ENCODE measurements at regions not wholly inside any gene's neighbourhood (a gene's known extent, or its start where the extent isn't known, plus 50 kb on each side); places are given as distances from the start of the nearest gene placed in this dataset.

DNA sequence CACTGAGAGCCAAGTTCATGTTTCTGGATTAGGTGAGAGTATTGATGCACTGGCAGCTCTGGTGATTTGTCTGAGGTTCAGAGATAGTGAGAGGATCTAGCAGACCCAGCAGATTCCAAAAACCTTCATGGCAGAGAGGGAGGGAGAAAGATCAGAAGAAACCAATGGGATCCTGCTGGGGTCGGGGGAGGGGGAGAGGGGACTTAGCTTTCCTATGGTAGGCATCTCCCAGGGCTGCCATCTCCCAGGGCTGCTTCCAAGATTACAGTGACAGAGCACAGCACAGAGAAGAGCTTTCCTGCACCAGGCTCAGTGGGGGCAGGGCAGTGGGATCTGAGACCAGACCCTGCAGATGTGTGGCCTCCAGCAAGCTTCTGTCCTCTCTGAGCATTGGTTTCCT is 76.8 kb upstream of the GDF10 start:
- BruUV-seq (replicated peaks), result no TSS peak
- intact Hi-C loops (cut with micrococcal nuclease; ENCODE audit: unreplicated experiment), result no loop called here
- no peaks in the 10 kb centered on the region for H3K36me3 Mint-ChIP-seq (ENCODE audit: insufficient read depth, unreplicated experiment)
- H3K27ac Mint-ChIP-seq (ENCODE audit: unreplicated experiment), result no peak overlapping the region
- H3K27me3 Mint-ChIP-seq (ENCODE audit: unreplicated experiment), result peaks cover 95% of the 10 kb centered on the region
- H3K4me3 Mint-ChIP-seq (ENCODE audit: low read depth, unreplicated experiment), result no peak overlapping the region
- H3K9me3 Mint-ChIP-seq (ENCODE audit: low read depth, unreplicated experiment), result peaks cover 2% of the 10 kb centered on the region
- no peaks in the 10 kb centered on the region for H3K4me1 Mint-ChIP-seq (ENCODE audit: low read depth, unreplicated experiment)
- no peak for DNase-seq
- CTCF ChIA-PET, result no interaction called here
- TF ChIP-seq, protein P1, sequence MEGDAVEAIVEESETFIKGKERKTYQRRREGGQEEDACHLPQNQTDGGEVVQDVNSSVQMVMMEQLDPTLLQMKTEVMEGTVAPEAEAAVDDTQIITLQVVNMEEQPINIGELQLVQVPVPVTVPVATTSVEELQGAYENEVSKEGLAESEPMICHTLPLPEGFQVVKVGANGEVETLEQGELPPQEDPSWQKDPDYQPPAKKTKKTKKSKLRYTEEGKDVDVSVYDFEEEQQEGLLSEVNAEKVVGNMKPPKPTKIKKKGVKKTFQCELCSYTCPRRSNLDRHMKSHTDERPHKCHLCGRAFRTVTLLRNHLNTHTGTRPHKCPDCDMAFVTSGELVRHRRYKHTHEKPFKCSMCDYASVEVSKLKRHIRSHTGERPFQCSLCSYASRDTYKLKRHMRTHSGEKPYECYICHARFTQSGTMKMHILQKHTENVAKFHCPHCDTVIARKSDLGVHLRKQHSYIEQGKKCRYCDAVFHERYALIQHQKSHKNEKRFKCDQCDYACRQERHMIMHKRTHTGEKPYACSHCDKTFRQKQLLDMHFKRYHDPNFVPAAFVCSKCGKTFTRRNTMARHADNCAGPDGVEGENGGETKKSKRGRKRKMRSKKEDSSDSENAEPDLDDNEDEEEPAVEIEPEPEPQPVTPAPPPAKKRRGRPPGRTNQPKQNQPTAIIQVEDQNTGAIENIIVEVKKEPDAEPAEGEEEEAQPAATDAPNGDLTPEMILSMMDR (IDR thresholded peaks at IDR 0.05; ENCODE audit: unreplicated experiment), result no peak

DNA sequence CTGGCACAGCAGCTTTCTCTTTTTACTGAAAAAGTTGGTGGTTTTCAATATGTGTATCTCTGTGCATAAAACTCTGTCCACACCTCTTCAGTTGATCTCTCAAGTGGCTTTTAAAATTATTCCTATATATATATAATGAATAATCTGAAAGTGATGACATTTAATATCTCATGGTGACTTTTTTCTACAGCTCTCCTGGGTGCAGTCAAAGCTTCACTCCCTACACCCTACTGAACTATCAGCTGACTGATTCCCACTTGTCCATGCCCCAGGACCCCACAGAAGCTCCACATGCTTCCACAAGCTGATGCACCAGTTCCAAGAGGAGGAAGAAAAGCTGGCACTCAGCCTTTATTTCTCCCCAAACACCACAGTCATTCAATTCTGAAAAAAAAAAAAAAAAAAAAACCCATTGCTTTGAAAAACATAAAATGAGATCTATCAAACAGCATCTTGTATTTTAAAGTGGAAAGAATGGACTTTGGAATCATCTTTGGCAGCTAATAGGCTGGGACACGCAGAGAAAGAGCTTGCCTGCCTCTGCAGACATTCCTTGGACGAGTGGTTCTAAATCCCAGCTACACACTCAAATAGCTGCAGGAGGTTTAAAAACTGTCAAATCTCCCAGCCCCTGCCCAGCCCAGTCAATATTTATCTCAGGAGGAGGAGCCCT is 75.3 kb upstream of the GDF10 start:
- TF ChIP-seq, protein P1 (IDR thresholded peaks at IDR 0.05; ENCODE audit: unreplicated experiment), result no peak
- no peaks in the 10 kb centered on the region for H3K4me1 Mint-ChIP-seq (ENCODE audit: low read depth, unreplicated experiment)
- no TSS peak for BruUV-seq (replicated peaks)
- no peak overlapping the region for H3K27ac Mint-ChIP-seq (ENCODE audit: unreplicated experiment)
- H3K27me3 Mint-ChIP-seq (ENCODE audit: unreplicated experiment), result peaks cover 95% of the 10 kb centered on the region
- H3K4me3 Mint-ChIP-seq (ENCODE audit: low read depth, unreplicated experiment), result no peak overlapping the region
- peaks cover 2% of the 10 kb centered on the region for H3K9me3 Mint-ChIP-seq (ENCODE audit: low read depth, unreplicated experiment)
- intact Hi-C loops (cut with micrococcal nuclease; ENCODE audit: unreplicated experiment), result no loop called here
- no peak for DNase-seq
- H3K36me3 Mint-ChIP-seq (ENCODE audit: insufficient read depth, unreplicated experiment), result no peaks in the 10 kb centered on the region
- CTCF ChIA-PET, result interaction anchor here (0.7 to 1.2 kb wide), 3 partner anchors 32 to 177 kb away, joined by 3 to 4 read pairs (median 3); no protein-coding TSS in a partner anchor

- no peaks in the 10 kb centered on the region for H3K36me3 Mint-ChIP-seq (ENCODE audit: insufficient read depth, unreplicated experiment)
- H3K27ac Mint-ChIP-seq (ENCODE audit: unreplicated experiment), result no peak overlapping the region
- DNase-seq, result no peak
- BruUV-seq (replicated peaks), result no TSS peak
- CTCF ChIA-PET, result interaction anchor here (0.7 to 1.2 kb wide), 3 partner anchors 33 to 178 kb away, joined by 3 to 4 read pairs (median 3); no protein-coding TSS in a partner anchor
- intact Hi-C loops (cut with micrococcal nuclease; ENCODE audit: unreplicated experiment), result no loop called here
- no peaks in the 10 kb centered on the region for H3K4me1 Mint-ChIP-seq (ENCODE audit: low read depth, unreplicated experiment)
- H3K9me3 Mint-ChIP-seq (ENCODE audit: low read depth, unreplicated experiment), result peaks cover 2% of the 10 kb centered on the region
- TF ChIP-seq, protein P1 (IDR thresholded peaks at IDR 0.05; ENCODE audit: unreplicated experiment), result no peak
- H3K4me3 Mint-ChIP-seq (ENCODE audit: low read depth, unreplicated experiment), result no peak overlapping the region
- H3K27me3 Mint-ChIP-seq (ENCODE audit: unreplicated experiment), result peaks cover 97% of the 10 kb centered on the region
These were observed 74.6 kb upstream of the GDF10 start for GRCh38 chr10:47225219-47225927.

DNA sequence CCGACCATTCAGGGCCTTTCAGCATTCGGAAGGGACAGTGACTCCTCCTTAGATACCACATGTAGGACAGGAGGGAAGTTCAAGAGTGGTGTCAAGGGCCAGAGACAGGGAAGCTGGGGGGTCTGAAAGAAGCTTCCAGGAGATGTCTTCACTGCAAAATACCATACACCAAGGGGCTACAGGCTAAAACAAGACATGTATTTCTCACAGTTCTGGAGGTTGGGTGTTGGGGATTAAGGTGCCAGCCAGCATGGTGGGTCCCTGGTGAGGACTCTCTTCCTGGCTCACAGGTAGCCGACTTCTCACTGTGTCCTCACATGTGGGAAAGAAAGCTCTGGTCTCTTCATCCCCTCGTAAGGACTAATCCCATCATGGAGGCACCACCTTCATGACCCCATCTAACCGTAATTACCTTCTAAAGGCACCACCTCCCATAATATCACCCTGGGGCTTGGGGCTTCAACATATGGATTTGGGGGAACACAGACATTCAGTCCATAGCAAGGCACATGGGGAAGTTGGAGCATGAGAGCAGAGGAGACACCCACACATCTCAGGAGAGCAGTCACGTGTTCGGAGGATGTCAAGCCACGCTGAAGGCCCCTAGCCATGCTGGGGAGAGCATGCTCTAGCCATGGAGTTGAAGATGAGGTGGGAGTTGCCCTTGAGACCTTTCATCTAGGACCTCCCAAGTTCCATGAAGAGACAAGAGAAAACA is 73.9 kb upstream of the GDF10 start:
- H3K27ac Mint-ChIP-seq (ENCODE audit: unreplicated experiment), result no peak overlapping the region
- DNase-seq, result no peak
- peaks cover 94% of the 10 kb centered on the region for H3K27me3 Mint-ChIP-seq (ENCODE audit: unreplicated experiment)
- no peak overlapping the region for H3K4me3 Mint-ChIP-seq (ENCODE audit: low read depth, unreplicated experiment)
- H3K9me3 Mint-ChIP-seq (ENCODE audit: low read depth, unreplicated experiment), result peaks cover 2% of the 10 kb centered on the region
- no TSS peak for BruUV-seq (replicated peaks)
- H3K4me1 Mint-ChIP-seq (ENCODE audit: low read depth, unreplicated experiment), result no peaks in the 10 kb centered on the region
- H3K36me3 Mint-ChIP-seq (ENCODE audit: insufficient read depth, unreplicated experiment), result no peaks in the 10 kb centered on the region
- TF ChIP-seq, protein P1 (IDR thresholded peaks at IDR 0.05; ENCODE audit: unreplicated experiment), result no peak
- intact Hi-C loops (cut with micrococcal nuclease; ENCODE audit: unreplicated experiment), result no loop called here
- CTCF ChIA-PET, result interaction anchor here (1.2 kb wide), 1 partner anchor 178 kb away, joined by 3 read pairs; no protein-coding TSS in a partner anchor

Data from Calu3 (cell line).